ENCODE measurements at regions not wholly inside any gene's neighbourhood (a gene's known extent, or its start where the extent isn't known, plus 50 kb on each side); places are given as distances from the start of the nearest gene placed in this dataset.

DNA sequence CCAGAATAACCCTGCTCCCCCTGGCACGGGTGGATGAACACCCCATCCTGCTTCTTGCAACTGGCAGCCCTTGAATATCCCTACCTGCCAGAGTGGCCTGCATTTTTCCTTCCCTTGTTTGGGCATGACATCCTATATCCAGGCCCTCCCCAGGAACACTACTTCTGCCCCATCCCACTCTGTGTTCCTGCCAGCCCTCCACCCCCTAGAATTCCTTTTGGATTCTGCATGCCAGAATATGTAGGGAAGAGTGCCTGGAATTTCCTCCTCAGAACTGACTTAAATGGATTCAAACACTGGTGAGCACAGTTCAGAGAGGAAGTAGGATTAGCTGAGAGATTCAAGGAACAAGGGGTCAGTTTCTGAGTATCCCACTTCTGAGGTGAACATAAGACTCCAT lies 123.5 kb upstream of the PELI1 start:
- ATAC-seq, result peak; percentile 70
- TF ChIP-seq ARNTL (CRISPR knock-in tag; IDR thresholded peaks at IDR 0.05; ENCODE audit: borderline replicate concordance, low read depth) (no peak), ISL1 (CRISPR knock-in tag; IDR thresholded peaks at IDR 0.05) (no peak), BACH2 (CRISPR knock-in tag; IDR thresholded peaks at IDR 0.05; ENCODE audit: borderline replicate concordance) (no peak), ZNF70 (CRISPR knock-in tag; IDR thresholded peaks at IDR 0.05) (no peak)
- TF ChIP-seq, protein P1, sequence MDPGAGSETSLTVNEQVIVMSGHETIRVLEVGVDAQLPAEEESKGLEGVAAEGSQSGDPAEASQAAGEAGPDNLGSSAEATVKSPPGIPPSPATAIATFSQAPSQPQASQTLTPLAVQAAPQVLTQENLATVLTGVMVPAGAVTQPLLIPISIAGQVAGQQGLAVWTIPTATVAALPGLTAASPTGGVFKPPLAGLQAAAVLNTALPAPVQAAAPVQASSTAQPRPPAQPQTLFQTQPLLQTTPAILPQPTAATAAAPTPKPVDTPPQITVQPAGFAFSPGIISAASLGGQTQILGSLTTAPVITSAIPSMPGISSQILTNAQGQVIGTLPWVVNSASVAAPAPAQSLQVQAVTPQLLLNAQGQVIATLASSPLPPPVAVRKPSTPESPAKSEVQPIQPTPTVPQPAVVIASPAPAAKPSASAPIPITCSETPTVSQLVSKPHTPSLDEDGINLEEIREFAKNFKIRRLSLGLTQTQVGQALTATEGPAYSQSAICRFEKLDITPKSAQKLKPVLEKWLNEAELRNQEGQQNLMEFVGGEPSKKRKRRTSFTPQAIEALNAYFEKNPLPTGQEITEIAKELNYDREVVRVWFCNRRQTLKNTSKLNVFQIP (CRISPR knock-in tag; IDR thresholded peaks at IDR 0.05; ENCODE audit: borderline replicate concordance, low read depth), result no peak

DNA sequence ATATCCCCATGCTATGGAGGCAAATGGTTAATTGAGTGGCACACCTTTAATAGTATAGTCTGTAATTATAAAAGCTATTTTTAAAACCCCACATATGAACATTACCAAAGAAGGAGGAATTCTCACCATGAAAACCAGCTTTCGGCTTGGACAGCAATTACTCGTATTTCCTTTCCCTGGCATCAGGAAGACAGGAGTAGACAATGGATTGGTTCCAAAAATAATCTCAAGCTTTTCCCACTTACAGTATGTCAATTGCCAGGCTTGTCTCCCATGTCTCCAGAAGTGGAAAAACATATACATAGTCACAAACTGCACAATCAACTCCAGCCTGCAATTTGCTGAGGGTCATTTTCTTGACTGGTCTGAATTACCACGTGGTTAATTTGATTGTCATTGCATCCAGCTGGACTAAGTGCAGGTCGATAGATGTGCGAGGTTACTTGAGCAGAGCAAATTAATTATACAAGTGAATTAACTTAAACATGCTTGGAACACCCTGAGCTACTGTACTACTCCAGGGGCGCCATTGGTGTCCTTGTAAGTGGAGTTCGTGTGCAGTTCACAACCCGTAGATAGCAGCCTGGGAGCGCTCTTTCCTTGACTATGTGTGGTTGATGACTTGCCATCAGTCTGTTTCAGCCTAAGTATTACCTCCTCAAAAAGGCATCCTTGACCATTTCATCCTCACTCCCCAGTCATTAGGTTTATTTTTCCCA lies 124.3 kb upstream of the PELI1 start:
- TF ChIP-seq SNAI2 (CRISPR knock-in tag; IDR thresholded peaks at IDR 0.05) (no peak), TCF4 (CRISPR knock-in tag; IDR thresholded peaks at IDR 0.05; ENCODE audit: borderline replicate concordance) (no peak), GLIS3 (CRISPR knock-in tag; IDR thresholded peaks at IDR 0.05) (no peak), ZFP30 (CRISPR knock-in tag; IDR thresholded peaks at IDR 0.05) (no peak), BACH2 (CRISPR knock-in tag; IDR thresholded peaks at IDR 0.05; ENCODE audit: borderline replicate concordance) (no peak), ZNF70 (CRISPR knock-in tag; IDR thresholded peaks at IDR 0.05) (no peak), ZFP3 (CRISPR knock-in tag; IDR thresholded peaks at IDR 0.05) (no peak), ESRRG (CRISPR knock-in tag; IDR thresholded peaks at IDR 0.05) (no peak), ZNF565 (CRISPR knock-in tag; conservative IDR thresholded peaks at IDR 0.05; ENCODE audit: low read depth) (no peak), CSDC2 (CRISPR knock-in tag; IDR thresholded peaks at IDR 0.05) (no peak), RARB (CRISPR knock-in tag; IDR thresholded peaks at IDR 0.05) (no peak), ARNTL (CRISPR knock-in tag; IDR thresholded peaks at IDR 0.05; ENCODE audit: borderline replicate concordance, low read depth) (no peak), OSR1 (CRISPR knock-in tag; IDR thresholded peaks at IDR 0.05) (no peak), ISL1 (CRISPR knock-in tag; IDR thresholded peaks at IDR 0.05) (no peak), ZNF8 (CRISPR knock-in tag; IDR thresholded peaks at IDR 0.05) (no peak)
- TF ChIP-seq, protein P2, sequence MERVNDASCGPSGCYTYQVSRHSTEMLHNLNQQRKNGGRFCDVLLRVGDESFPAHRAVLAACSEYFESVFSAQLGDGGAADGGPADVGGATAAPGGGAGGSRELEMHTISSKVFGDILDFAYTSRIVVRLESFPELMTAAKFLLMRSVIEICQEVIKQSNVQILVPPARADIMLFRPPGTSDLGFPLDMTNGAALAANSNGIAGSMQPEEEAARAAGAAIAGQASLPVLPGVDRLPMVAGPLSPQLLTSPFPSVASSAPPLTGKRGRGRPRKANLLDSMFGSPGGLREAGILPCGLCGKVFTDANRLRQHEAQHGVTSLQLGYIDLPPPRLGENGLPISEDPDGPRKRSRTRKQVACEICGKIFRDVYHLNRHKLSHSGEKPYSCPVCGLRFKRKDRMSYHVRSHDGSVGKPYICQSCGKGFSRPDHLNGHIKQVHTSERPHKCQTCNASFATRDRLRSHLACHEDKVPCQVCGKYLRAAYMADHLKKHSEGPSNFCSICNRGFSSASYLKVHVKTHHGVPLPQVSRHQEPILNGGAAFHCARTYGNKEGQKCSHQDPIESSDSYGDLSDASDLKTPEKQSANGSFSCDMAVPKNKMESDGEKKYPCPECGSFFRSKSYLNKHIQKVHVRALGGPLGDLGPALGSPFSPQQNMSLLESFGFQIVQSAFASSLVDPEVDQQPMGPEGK (CRISPR knock-in tag; IDR thresholded peaks at IDR 0.05; ENCODE audit: borderline replicate concordance), result no peak
- TF ChIP-seq, protein P3, sequence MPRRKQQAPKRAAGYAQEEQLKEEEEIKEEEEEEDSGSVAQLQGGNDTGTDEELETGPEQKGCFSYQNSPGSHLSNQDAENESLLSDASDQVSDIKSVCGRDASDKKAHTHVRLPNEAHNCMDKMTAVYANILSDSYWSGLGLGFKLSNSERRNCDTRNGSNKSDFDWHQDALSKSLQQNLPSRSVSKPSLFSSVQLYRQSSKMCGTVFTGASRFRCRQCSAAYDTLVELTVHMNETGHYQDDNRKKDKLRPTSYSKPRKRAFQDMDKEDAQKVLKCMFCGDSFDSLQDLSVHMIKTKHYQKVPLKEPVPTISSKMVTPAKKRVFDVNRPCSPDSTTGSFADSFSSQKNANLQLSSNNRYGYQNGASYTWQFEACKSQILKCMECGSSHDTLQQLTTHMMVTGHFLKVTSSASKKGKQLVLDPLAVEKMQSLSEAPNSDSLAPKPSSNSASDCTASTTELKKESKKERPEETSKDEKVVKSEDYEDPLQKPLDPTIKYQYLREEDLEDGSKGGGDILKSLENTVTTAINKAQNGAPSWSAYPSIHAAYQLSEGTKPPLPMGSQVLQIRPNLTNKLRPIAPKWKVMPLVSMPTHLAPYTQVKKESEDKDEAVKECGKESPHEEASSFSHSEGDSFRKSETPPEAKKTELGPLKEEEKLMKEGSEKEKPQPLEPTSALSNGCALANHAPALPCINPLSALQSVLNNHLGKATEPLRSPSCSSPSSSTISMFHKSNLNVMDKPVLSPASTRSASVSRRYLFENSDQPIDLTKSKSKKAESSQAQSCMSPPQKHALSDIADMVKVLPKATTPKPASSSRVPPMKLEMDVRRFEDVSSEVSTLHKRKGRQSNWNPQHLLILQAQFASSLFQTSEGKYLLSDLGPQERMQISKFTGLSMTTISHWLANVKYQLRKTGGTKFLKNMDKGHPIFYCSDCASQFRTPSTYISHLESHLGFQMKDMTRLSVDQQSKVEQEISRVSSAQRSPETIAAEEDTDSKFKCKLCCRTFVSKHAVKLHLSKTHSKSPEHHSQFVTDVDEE (CRISPR knock-in tag; IDR thresholded peaks at IDR 0.05), result no peak
- TF ChIP-seq, protein P1 (CRISPR knock-in tag; IDR thresholded peaks at IDR 0.05; ENCODE audit: borderline replicate concordance, low read depth), result no peak
- TF ChIP-seq, protein P4, sequence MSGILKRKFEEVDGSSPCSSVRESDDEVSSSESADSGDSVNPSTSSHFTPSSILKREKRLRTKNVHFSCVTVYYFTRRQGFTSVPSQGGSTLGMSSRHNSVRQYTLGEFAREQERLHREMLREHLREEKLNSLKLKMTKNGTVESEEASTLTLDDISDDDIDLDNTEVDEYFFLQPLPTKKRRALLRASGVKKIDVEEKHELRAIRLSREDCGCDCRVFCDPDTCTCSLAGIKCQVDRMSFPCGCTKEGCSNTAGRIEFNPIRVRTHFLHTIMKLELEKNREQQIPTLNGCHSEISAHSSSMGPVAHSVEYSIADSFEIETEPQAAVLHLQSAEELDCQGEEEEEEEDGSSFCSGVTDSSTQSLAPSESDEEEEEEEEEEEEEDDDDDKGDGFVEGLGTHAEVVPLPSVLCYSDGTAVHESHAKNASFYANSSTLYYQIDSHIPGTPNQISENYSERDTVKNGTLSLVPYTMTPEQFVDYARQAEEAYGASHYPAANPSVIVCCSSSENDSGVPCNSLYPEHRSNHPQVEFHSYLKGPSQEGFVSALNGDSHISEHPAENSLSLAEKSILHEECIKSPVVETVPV (CRISPR knock-in tag; IDR thresholded peaks at IDR 0.05), result no peak
- ATAC-seq, result no peak

All from SK-N-SH treated with all-trans-retinoic acid at 6 μM for 48 hours (cell line).